Activated CD4-positive, alpha-beta T cell treated with anti-CD3 and anti-CD28 coated beads, Interleukin-10, Interleukin-2, amounts not matched to agents 100 ng/mL and 50 ng/mL, durations not matched to agents 16 hours and 8 hours (primary cell): ENCODE measurements at regions not wholly inside any gene's neighbourhood (a gene's known extent, or its start where the extent isn't known, plus 50 kb on each side); places are given as distances from the start of the nearest gene placed in this dataset.

Experiments
- DNase-seq: peaks from one replicate; pipeline ENCODE4 v3.0.0-alpha.2; 2020

DNA sequence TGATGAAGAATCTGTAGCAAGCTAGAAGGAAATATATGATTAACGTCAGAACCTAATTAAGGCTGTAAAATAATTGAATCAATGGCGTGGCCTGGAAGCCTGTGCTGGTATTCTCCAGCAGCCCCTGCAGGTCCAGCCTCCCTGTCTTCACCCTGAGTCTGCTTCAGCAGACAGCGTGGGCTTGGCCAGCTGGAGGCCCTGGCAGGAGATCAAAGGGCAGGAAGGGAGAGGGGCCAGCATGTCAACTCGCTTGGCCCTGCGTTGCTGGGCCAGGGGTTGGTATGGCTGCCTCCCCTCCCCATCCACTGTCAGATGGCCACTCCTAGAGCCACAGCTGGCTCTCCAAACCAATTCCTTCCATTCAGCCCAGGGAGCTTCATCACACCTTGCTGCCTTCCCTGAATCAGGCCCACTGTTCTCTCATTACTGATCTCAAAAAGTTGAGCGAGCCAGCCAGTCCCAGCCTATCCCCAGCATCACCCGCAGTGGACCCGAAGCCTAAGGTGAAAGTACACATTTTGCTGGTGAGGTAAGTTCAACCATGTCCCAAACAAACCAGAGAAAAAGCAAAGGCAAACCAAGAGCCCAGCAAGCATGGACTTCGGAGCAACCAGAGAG, 228.4 kb upstream of the AGAP1 start:
- DNase-seq, result no peak

GRCh38 chr2:235267251-235267650, 226.6 kb upstream of the AGAP1 start:
- DNase-seq, result no peak

DNA sequence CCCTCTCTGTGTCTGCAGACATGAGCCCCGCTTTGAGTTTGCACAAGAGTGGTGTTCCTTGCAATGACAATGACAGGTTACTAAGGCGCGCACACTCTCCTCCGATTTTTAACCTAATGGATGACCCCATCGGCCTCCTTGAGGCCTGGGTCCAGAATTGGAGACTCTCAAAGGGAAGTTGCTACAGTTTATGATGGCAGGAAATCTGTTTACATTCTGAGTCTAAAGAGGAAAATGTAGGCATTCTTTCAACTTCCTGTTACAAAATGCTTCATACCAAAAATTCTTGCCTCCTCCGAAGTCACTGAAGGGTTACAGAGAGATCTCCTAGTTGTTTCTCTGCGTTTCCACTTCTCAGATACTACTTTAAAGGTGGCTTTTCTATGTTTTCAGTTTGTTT, 225.3 kb upstream of the AGAP1 start:
- no peak for DNase-seq

DNA sequence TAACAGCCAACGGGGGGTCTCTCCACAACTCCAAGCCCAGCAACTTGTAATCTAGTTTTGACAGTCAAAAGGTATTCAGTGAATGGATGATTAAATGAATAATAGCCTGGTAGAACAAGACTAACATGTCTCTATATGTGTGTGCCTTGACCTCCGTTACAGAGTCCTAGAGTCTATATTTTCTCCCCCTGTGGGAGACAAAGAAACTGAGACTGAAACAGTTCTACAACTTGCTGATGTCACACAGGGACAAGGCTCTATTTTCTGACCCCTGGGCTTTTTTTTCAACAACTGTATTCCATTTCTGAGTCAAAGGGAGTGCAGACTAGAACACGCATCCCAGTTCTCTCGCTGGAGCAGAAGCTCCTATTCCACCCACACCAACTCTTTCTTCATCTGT, 223.6 kb upstream of the AGAP1 start:
- no peak for DNase-seq

DNA sequence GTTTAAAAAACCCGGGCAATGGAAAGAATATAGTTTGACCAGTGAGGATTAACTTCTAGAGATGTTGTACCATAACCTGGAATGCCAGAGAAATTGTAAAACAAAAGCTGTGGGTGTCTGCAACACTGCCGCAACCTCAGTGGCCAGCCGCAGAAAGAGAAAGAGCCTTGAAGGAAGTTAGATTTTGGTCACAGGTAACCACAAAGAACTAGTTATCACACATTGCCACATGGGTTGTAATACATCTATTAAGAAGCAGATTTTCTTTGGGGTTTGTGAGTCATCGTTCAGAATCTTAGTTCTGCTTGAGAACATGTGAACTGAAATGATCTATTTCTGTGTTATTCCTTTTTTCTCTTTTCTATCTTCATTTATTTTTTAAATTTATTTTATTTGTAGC, 222.9 kb upstream of the AGAP1 start:
- DNase-seq, result peak; percentile 84

DNA sequence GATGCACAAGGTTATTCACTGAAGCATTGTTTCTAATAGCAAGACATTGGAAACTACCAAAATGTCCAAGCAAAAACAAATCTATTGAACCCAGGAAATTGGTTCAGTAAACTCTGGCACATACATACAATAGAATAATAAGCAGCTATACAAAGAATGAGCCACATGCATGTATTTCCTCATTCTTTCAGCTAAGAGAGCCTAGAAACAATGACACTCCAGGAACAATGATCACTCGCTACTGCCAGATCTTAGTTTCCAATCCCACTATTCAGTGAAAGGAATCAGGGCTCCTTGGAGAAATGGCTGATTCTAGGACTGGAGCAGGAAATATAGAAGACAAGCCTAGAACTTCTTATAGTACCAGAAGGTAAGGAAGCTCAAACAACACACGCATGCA, 221.9 kb upstream of the AGAP1 start:
- DNase-seq, result no peak

DNA sequence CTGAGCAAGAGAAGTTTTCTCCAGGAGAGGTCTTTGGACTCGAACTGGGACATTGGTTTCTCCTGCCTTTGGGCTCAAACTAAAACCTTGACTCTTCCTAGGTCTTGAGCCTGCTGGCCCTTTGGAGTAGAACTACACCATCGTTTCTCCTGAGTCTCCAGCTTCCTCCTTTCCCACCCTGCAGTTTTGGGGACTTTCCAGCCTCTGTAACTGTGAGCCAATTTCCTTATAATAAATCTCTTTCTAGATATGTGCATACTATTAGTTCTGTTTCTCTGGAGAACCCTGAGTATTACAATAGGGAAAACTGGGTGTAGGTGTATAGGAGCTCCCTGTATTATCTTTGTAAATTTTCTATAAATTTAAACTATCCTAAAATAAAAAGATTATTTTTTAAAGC, 219.8 kb upstream of the AGAP1 start:
- DNase-seq, result no peak

GRCh38 chr2:235277485-235277884, 216.4 kb upstream of the AGAP1 start:
- DNase-seq, result no peak

GRCh38 chr2:235278771-235279355, 215.0 kb upstream of the AGAP1 start:
- DNase-seq, result no peak

DNA sequence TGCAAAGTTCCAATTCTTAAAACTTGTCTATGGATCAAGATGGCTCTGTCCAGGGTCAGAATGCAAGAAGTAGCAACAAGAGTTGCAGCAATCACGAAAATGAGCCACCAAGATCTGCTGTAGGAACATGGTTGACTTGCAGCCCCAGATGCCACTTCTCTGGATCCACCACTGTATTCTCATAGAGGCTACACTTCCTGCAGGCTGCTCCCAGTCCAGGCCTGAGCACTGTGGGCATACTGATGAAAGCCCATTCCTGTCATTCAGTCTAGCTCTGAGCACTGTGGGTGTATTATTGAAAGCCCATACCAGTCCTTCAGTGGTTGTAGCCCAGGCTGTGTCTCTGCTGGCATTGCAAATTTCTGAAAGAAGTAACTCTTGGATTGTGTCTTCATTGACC, 213.9 kb upstream of the AGAP1 start:
- DNase-seq, result no peak

- DNase-seq, result no peak
Measured at GRCh38 chr2:235283246-235283645, 210.6 kb upstream of the AGAP1 start.

DNA sequence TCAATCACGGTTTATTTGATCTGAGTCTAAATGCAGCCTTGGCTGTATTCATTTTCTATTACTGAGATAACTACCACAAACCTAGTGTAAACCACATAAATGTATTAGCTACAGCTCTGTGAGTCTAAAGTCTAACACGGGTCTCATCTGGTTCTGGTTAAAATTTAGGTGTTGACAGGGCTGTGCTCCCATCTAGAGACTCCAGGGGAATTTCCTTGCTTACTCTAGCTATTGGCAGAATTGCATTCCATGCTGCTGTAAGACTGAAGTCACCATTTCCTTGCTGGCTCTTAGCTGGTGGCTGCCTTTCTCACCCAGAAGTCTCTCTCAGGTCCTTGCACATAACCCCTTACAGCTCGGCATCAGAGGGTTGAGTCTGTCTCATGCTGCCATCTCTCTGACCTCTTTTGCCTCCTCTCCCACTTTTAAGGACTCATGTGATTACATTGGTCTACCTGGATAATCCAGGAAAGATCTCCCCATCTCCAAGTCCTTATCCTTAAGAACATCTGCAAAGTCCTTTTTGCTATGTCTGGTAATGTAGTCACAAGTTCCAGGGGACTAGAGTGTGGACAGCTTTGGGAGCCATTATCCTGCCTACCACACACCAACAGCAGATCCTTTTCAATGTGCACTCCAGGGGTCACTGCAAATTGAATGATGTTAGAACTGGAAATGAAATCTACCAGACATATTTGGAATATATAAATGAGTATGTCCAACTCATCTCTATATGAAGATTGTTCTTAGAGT, 207.0 kb upstream of the AGAP1 start:
- no peak for DNase-seq

DNA sequence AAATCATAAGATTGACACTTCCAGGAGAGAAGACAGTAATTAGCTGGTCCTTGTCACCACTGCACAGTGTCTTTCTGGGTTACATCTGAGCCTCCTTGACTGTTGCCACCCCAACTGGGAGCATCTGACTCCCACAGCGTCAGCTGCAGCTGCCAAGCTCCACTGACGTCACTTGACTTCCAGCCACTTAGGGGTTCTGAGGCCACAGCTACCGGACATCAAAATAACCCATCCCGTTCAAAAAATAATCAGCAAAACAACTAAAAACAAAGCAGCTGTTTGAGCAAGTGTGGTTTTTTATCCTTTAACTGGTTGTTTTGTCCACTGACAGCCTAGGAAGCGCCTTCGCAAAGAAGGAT, 206.5 kb upstream of the AGAP1 start:
- no peak for DNase-seq

GRCh38 chr2:235291461-235291860, 202.4 kb upstream of the AGAP1 start:
- DNase-seq, result no peak

- no peak for DNase-seq
Measured at GRCh38 chr2:235293061-235293460, 200.8 kb upstream of the AGAP1 start.

- DNase-seq, result no peak
Measured at GRCh38 chr2:235295831-235296230, 198.0 kb upstream of the AGAP1 start.

DNA sequence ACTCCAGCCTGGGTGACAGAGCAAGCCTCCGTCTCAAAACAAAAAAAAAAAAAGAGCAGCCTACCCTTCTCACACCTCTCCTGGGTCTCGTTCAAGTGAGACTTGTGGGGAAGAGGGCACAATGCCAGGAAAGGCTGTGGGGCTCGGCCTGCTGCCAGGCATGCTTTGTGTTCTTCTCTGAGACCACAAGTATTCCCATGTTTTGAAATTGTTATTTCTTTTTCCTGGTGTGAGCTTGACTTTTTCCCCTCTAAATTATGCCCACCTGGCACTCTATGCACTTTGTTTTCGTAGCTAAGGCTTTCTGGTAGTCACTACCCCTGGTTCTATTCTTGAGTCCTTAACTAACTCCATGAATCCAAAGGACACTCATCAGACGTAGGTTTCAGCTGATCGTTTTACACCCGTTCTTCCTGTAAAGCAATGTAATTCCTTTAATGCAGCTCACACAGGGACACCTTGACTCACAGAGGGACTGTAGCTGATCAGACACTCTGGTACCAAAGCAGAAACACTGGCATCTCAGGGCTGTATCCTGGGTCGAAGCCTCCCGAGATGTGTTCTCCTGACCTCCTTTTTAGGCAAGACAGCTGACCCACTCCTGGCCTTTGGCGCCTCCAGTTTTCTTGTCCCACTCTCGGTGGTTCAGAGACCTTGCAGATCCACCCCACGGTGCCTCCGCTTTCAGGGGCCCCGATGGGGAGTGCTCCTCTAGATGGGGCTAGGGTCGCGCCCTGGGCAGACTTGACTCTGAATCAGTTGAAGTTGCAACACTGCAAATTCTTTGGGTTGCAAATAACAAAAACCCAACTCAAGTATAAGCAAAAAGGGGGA, 193.3 kb upstream of the AGAP1 start:
- no peak for DNase-seq

GRCh38 chr2:235301202-235302076, 192.4 kb upstream of the AGAP1 start:
- DNase-seq, result no peak

- no peak for DNase-seq
Measured at GRCh38 chr2:235302263-235302662, 191.6 kb upstream of the AGAP1 start.

DNA sequence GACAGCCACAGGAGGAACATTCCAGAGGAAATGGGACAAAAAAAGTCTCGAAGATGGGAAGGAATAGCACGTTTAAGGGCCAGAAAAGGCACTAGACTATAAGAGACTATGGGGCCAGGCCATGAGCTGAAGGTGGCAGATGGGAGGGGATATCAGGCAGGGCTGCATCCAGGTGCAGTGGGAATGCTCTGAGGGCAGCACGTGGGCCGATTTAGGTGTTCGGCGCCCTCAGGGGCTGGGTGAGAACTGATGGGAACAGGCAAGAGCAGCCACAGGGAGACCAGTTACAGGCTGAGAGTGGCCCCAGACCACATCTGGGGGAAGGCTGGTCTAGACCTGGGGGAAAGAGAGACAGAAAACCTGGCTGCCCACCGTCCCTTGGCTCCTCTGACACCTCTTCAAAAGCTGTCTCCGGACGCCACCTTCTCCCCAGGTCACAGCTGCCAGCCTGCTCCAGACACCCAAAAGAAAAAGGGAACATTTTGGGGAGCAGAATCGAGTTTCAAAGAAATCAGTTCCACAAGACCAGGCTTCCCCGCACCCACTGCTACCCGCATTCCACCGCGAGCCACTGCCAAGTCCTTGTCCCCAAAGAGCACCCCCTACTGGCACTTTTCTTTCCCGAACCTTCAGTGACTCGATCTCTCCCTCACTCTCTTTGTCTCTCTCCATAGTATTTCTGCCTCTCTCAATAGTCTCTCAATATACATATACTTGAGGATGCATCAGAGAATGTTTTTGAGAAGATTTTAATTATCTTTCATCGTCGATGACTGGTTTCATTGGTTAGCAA, 190.1 kb upstream of the AGAP1 start:
- DNase-seq, result no peak

- DNase-seq, result no peak
Measured at GRCh38 chr2:235305678-235306077, 188.2 kb upstream of the AGAP1 start.

GRCh38 chr2:235311044-235311443, 182.8 kb upstream of the AGAP1 start:
- DNase-seq, result no peak
